Glomerular endothelial cell (primary cell): ENCODE measurements at regions not wholly inside any gene's neighbourhood (a gene's known extent, or its start where the extent isn't known, plus 50 kb on each side); places are given as distances from the start of the nearest gene placed in this dataset.

Experiments used
- DNase-seq: peaks from one replicate; pipeline ENCODE4 v3.0.0-alpha.2; 2011; ENCODE audit warnings: low read depth, low spot score; ENCODE audit errors: extremely low read depth

GRCh38 chr3:159928666-159929065, 60.0 kb upstream of the IL12A start:
- peak; percentile 14 for DNase-seq

- DNase-seq: peak; percentile 34
Measured at GRCh38 chr3:159929171-159930141, 59.2 kb upstream of the IL12A start.

GRCh38 chr3:159934216-159934615, 54.4 kb upstream of the IL12A start:
- no peak for DNase-seq

- DNase-seq: no peak
Measured at GRCh38 chr3:159936541-159936940, 52.1 kb upstream of the IL12A start.

GRCh38 chr3:159937561-159938166, 51.0 kb upstream of the IL12A start:
- no peak for DNase-seq

- no peak for DNase-seq
Measured at GRCh38 chr3:159938714-159939113, 49.9 kb upstream of the IL12A start.
